ACC112 (cell line): ENCODE measurements at regions not wholly inside any gene's neighbourhood (a gene's known extent, or its start where the extent isn't known, plus 50 kb on each side); places are given as distances from the start of the nearest gene placed in this dataset.

ENCODE experiments used
- H2AFZ ChIP-seq: fragments of 200-600 bp; sonication (generic); one replicate; pipeline ENCODE4 v1.6.0; 2017; ENCODE audit warnings: antibody characterized with exemption, low read length; ENCODE audit not compliant: unreplicated experiment
- H3K27ac ChIP-seq: fragments of 200-600 bp; sonication (generic); 2 replicates; pipeline ENCODE4 v1.5.1; 2014; ENCODE audit warnings: low read depth, mild to moderate bottlenecking, antibody characterized with exemption, low read length, moderate library complexity
- H3K27me3 ChIP-seq: fragments of 200-600 bp; sonication (generic); 2 replicates; pipeline ENCODE4 v1.6.1; 2014; ENCODE audit warnings: mild to moderate bottlenecking, antibody characterized with exemption, low read length, moderate library complexity, mixed read lengths; ENCODE audit not compliant: insufficient read depth
- H3K36me3 ChIP-seq: fragments of 200-600 bp; sonication (generic); 2 replicates; pipeline ENCODE4 v1.6.1; 2016; ENCODE audit warnings: mild to moderate bottlenecking, antibody characterized with exemption, low read length, moderate library complexity, mixed read lengths; ENCODE audit not compliant: insufficient read depth
- H3K4me1 ChIP-seq: fragments of 200-600 bp; sonication (generic); one replicate; pipeline ENCODE4 v1.6.1; 2016; ENCODE audit warnings: low read length, mixed read lengths; ENCODE audit not compliant: insufficient read depth, unreplicated experiment, control insufficient read depth
- H3K4me3 ChIP-seq: fragments of 200-600 bp; sonication (generic); 2 replicates; pipeline ENCODE4 v1.5.1; 2014; ENCODE audit warnings: mild to moderate bottlenecking, low read depth, low read length
- H3K79me2 ChIP-seq: fragments of 200-600 bp; sonication (generic); one replicate; pipeline ENCODE4 v1.6.0; 2016; ENCODE audit warnings: low read length; ENCODE audit not compliant: control insufficient read depth, unreplicated experiment, insufficient read depth

DNA sequence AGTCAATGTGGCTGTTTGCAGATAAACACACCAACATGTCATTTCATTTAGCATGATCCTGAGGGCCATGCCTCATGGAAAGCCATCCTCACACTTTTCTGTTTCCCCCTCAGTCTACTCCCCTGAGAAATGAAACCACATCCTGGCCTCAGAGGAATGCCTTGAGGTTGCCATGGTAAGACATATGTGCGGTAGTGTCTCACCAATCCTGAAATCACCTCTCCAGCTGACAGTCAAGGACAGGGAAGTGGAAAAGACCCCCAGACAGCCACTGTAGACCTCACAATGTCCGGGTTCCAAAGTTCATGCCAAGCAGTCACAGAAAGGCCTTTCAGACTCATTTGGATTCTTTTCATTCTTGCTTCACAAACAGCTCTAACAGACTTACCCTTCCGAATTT is 175.2 kb upstream of the PKDCC start:
- H3K4me1 ChIP-seq, result peaks cover 20% of the 10 kb centered on the region
- H3K36me3 ChIP-seq, result no peaks in the 10 kb centered on the region
- H2AFZ ChIP-seq, result no peak overlapping the region
- H3K27me3 ChIP-seq, result no peaks in the 10 kb centered on the region
- H3K79me2 ChIP-seq, result no peaks in the 10 kb centered on the region
- no peak overlapping the region for H3K4me3 ChIP-seq
- no peak overlapping the region for H3K27ac ChIP-seq

DNA sequence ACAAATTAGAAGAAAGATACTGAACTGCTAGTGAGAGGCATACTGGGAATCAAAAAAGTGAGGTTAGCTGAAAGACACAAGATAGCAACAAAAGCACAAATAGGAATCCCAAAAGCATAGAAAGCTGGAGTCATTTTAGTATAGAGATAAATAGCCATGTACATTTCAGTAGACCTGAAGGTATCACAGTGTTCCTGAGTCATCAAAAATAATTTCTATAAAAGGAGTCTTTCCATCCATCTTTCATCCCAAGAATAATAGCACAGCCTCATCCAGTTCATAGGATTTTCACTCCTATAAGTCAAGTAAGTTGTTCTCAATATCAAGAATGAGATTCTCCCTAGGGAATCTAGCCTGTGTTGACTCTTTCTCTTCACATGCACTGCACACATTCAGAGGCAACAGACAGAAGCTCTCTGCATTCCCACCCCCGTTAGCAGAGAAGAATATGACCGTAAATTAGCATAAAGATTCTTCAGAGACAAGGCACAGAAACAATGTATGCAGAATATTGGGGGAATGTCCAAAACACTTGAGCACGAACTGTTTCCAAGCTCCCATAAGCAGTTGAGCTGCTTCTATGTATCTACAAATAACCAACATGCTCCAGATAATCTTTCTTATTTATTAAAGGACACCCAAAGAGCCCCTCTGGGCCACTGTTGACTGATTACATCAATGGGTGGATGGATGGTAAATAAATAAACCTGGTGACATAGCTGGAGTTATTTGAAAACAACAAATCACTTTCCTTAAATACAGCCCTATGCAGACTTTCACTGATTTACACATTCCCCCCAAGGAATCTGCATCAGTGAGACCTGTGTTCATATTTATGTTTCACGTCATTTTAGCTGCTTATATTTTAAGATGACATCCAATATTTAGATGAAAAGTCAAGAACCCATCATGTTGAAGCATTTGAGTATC is 174.5 kb upstream of the PKDCC start:
- Histone ChIP-seq H3K79me2 (no peaks in the 10 kb centered on the region), H3K4me3 (no peak overlapping the region), H3K27ac (no peak overlapping the region), H3K27me3 (no peaks in the 10 kb centered on the region), H3K36me3 (no peaks in the 10 kb centered on the region), H3K4me1 (peaks cover 20% of the 10 kb centered on the region), H2AFZ (no peak overlapping the region)

DNA sequence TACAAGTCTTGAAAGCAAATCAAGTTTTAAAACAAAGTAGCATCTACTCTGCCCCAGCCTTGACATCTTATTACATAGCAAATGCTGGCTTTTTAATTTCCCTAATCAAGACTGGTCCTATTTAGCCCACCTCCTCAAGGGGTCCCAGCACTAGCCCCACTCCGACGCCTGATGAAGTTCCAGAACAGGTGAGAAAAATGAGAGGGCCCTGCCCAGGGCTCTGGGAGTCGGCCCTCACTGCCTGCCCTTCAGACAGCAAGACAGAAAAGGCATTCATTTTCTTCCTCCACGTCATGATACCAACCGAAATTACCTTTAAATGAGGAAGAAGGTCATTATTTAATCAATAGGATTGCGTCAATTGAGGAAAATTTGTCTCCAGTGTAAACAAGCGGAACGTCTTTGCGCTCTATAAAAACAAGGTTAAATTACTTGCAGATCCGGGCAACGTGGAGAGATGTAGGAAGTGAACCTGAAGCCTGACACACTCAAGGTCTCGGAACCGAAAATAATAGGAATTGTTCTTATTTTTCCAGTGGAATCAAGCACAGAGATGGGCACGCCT is 170.6 kb upstream of the PKDCC start:
- H2AFZ ChIP-seq, result no peak overlapping the region
- H3K4me1 ChIP-seq, result peaks cover 14% of the 10 kb centered on the region
- H3K4me3 ChIP-seq, result no peak overlapping the region
- H3K27ac ChIP-seq, result no peak overlapping the region
- H3K79me2 ChIP-seq, result no peaks in the 10 kb centered on the region
- no peaks in the 10 kb centered on the region for H3K27me3 ChIP-seq
- H3K36me3 ChIP-seq, result no peaks in the 10 kb centered on the region

DNA sequence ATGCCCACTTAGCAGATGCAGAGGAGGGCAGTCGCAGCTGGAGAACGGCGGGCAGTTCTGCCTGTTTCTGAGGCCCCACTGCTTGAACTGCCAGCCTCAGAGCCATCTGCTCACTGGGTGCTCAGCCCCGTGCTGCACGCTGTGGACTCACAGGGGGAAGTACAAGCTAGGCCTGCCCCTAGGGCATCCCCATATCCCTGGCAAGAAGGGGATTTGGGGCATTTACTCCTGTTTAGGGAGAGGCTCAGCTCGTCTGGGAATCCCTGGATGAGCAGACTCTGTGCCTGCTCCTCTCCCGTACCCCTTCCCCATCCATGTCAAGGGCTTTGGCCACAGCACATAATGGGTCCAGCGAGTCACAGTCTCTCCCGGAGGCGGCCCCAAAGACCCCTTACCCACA is 169.8 kb upstream of the PKDCC start:
- H3K4me3 ChIP-seq, result no peak overlapping the region
- H3K4me1 ChIP-seq, result peaks cover 5% of the 10 kb centered on the region
- no peaks in the 10 kb centered on the region for H3K27me3 ChIP-seq
- no peaks in the 10 kb centered on the region for H3K36me3 ChIP-seq
- H3K27ac ChIP-seq, result no peak overlapping the region
- no peak overlapping the region for H2AFZ ChIP-seq
- no peaks in the 10 kb centered on the region for H3K79me2 ChIP-seq

DNA sequence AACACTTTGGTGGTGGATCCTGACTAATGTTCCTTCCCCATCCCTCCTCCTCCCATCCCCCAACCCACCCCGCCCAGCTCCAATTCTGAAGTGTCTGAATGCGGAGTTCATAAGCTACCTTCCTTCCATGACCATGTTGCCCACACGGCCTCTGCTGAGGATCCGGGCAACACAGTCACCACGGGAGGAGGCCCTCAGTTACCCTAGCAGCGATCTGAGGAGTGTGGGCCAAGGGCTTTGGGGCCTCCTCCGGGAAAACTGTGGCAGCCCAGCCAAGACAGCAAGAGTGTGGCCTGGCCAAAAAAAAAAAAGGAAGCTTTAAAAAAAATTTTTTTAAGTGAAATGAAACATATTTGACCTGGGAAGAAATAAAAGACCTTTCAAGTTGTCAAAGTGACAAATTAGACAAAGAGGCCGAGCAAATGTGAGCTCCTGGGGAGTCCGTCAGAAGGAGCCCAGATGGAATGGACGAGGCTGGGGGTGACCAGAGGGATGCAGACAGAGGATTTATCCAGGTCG is 169.0 kb upstream of the PKDCC start:
- no peaks in the 10 kb centered on the region for H3K79me2 ChIP-seq
- no peaks in the 10 kb centered on the region for H3K27me3 ChIP-seq
- H3K36me3 ChIP-seq, result no peaks in the 10 kb centered on the region
- no peaks in the 10 kb centered on the region for H3K4me1 ChIP-seq
- H2AFZ ChIP-seq, result no peak overlapping the region
- no peak overlapping the region for H3K27ac ChIP-seq
- no peak overlapping the region for H3K4me3 ChIP-seq

DNA sequence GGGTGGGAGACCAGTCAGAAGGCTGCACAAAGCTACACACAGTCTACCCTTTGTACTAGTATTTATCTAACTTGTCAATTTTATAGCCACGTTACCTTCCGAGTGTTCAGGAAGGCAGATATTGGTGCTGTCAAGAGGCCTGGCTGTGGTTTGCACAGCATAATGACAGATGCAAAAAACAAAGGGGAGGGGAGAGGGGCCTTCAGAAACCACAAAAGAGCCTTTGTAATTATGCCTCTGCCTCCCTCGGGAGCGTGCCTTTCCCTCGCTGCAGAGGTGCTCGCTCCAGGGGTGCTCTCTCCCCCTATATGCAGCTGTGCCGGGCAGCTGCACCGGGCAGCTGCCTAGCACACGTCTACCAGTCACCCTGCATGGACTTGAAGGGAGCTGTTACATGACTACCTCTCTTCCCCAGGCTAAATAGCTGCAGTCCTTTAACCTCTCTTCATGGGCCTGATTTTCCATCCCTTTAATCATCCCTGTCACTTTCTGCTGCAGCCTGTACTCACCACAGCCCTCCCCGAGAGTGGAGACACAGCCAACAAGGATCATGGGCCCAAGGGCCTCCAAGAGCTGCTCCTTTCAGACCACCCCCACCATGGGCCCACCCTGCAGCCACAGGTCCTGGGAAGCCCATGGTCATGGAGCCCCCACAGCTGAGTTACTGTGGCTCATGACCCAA is 168.4 kb upstream of the PKDCC start:
- no peaks in the 10 kb centered on the region for H3K4me1 ChIP-seq
- no peaks in the 10 kb centered on the region for H3K36me3 ChIP-seq
- H3K27me3 ChIP-seq, result no peaks in the 10 kb centered on the region
- H3K79me2 ChIP-seq, result no peaks in the 10 kb centered on the region
- H3K27ac ChIP-seq, result no peak overlapping the region
- H2AFZ ChIP-seq, result no peak overlapping the region
- no peak overlapping the region for H3K4me3 ChIP-seq

DNA sequence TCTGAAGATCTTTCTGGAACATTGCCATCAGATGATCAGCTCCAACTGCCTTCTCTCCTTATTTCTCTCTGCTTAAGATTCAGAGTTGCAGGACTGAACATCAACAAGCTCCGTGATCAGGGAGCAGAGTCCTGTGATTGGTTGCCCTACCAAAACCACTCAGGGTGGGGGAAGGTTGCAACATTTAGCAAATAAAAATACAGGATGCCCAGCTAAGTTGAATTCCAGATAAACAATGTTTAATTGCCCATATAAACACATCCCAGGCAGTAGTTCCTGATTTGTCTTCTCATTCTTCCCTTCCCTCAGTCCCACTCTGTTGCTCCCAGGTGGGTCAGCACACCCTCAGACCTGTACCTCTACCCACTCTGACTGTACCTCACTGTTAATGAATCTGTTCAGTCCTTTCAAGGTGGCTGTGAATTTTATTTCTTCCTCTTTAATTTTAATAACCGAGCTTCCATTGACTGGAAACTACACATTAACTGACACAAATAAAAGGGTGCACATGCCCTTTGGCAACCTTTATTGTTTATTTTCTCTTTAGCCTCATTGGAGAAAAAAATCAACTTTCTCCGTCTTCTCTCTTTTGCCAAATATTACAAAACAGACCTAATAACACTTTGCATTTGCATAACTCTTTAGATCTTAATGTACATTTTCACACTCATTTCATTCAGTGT is 167.1 kb upstream of the PKDCC start:
- Histone ChIP-seq H2AFZ (no peak overlapping the region), H3K4me1 (no peaks in the 10 kb centered on the region), H3K27me3 (no peaks in the 10 kb centered on the region), H3K36me3 (no peaks in the 10 kb centered on the region), H3K79me2 (no peaks in the 10 kb centered on the region), H3K4me3 (no peak overlapping the region), H3K27ac (no peak overlapping the region)

DNA sequence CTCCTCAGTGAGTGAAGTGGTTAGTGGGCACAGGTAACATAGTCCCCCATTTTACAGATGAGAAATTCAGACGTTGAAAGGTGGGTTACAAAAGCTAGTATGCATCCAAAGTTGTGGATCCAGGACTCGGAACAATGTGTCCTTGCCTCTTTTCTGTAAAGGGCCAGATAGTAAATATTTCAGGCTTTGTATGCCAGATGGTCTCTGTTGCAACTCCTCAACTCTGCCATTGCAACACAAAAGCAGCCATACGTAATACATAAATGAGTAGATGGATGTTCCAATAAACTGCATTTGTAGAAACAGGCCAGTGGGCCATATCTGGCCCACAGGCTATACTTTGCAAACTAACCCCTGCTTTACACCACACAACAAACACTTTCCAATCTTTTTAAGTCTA is 166.6 kb upstream of the PKDCC start:
- no peaks in the 10 kb centered on the region for H3K36me3 ChIP-seq
- H3K79me2 ChIP-seq, result no peaks in the 10 kb centered on the region
- no peak overlapping the region for H2AFZ ChIP-seq
- no peak overlapping the region for H3K4me3 ChIP-seq
- no peak overlapping the region for H3K27ac ChIP-seq
- H3K4me1 ChIP-seq, result peaks cover 3% of the 10 kb centered on the region
- H3K27me3 ChIP-seq, result no peaks in the 10 kb centered on the region

DNA sequence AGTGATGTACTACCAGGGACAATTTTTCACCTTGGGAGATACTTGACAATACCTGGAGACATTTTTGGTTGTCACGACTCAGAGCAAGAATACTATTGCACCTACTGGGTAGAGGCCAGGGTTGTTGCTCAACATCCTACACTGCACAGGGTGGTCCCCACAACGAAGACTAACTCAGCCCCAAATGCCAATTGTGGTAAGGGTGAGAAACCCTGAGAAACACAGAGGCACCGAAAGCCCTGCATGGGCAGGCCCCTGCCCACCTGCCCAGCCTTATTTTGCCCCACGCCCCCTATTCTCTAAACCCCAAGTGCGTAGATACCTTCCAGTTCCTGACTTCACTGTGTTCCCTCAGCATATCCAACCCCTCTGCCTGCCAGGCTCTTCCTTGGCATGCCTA is 163.1 kb upstream of the PKDCC start:
- Histone ChIP-seq H3K4me3 (no peak overlapping the region), H3K79me2 (no peaks in the 10 kb centered on the region), H3K36me3 (no peaks in the 10 kb centered on the region), H3K4me1 (peaks cover 10% of the 10 kb centered on the region), H3K27me3 (no peaks in the 10 kb centered on the region), H3K27ac (no peak overlapping the region), H2AFZ (no peak overlapping the region)

DNA sequence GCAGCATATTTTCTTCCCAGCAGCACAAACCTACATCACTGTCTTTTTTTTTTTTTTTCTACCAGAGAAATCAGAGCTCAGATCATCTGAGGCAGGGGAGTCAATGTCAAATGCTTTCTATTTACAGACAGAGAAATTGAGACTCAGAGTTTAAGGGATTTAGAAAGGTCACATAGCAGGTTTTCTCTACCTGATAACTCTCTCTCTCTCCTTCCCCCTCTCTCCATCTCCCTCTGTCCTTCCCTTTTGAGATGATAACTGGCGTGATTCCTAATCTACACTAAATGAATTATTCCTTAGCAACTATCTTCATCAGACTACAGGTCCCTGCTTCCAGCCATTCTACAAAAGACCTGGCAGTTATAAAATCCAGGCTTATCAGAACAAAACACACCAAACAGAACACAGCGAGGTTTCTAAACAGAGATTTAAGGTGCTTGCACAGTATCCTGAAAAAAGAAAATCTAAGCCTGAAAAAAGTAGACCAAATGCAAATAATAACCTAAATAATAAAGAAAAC is 161.6 kb upstream of the PKDCC start:
- Histone ChIP-seq H3K79me2 (no peaks in the 10 kb centered on the region), H3K4me1 (peaks cover 10% of the 10 kb centered on the region), H2AFZ (no peak overlapping the region), H3K27me3 (no peaks in the 10 kb centered on the region), H3K4me3 (no peak overlapping the region), H3K27ac (no peak overlapping the region), H3K36me3 (no peaks in the 10 kb centered on the region)
